Stimulated activated naive CD8-positive, alpha-beta T cell treated with anti-CD3 and anti-CD28 coated beads, Interleukin-15, Interleukin-2, amounts not matched to agents 100 U/mL and 50 U/mL, for 24 hours (primary cell): ENCODE measurements at regions not wholly inside any gene's neighbourhood (a gene's known extent, or its start where the extent isn't known, plus 50 kb on each side); places are given as distances from the start of the nearest gene placed in this dataset.
"Not testable (repeated sequence)": the region's sequence is repeated elsewhere in the genome, so short reads cannot be mapped to it uniquely, and the experiment has no call there.

ENCODE experiments used
- ATAC-seq: fragments of 150-1000 bp; cut with Tn5 transposase; one replicate; pipeline ENCODE4 v1.10.0; 2021
- DNase-seq: peaks from one replicate; pipeline ENCODE4 v3.0.0; 2021

DNA sequence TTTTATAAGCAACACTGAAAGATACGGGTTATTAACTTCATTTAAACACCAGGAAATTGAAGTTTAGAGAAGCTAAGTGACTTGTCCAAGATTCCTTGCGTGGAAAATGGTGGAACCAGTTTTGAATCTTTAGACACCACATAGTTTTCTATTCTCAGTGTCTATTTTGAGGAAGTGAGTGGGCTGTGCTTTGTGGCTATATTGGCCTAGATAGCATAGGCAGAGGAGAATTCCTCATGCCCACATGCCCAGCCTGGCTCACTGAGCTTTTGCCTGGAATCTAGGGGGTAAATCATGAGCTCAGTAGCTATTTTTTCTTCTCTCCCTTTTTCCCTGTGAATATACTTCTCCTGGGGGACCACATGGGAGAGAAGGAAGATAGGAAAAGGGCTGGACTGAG is 431.3 kb downstream of the HS3ST3B1 start:
- DNase-seq, result no peak
- ATAC-seq, result no peak

DNA sequence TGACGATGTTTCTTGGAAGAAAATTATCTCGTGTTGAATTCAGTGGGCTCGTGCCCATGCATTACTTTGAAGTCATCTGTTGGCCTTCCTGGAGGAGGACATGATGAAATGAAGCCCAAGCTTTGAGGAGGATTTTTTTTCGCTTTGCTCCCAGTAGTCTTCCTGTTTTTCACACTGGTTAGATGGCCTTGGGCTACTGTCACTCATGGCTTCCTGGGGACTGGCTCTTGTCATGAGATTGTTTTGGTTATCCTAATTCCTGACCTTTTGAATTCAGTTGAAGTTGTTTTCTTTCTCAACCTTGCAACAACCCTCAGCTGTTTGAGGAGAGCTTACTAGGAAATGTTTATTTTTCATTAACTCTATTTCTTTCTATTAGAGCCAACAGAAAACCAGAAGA is 430.7 kb downstream of the HS3ST3B1 start:
- DNase-seq, result no peak
- no peak for ATAC-seq

DNA sequence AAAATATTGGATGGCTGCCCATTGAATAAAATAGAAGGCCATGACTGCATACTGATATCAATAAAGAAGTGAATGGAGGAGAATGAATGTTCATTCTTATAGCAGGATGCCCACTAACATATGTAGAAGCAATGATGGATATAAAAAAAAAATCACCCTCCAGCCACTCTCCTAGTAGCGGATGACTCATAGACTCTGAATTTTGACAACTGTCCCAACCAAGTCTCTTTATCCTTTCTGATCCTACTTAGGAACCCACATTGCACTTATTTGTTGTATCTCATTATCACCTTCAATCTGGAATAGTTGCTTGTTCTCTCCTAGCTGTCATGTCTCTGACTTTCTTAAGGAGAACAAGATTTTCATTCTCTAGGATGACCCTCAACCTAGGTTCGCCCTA is 429.9 kb downstream of the HS3ST3B1 start:
- ATAC-seq (no peak), DNase-seq (no peak)

DNA sequence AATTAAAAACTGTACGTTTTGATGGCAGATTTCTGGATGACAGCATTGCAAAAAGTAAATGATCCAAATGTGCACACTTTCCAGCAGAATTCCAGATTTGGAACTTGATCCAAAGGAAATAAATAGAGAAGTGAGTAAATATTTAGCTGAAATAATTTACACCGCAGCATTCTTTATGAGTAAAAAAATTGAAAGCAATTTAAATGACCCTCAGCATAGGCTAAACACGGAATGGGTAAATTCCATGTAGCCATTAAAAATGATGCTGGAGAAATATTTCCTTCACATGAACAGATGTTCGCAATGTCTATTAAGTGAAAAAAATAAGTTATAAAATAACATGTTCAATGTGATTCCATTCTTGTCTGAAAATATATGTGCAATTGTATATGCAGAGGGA is 424.8 kb downstream of the HS3ST3B1 start:
- no peak for DNase-seq
- no peak for ATAC-seq

DNA sequence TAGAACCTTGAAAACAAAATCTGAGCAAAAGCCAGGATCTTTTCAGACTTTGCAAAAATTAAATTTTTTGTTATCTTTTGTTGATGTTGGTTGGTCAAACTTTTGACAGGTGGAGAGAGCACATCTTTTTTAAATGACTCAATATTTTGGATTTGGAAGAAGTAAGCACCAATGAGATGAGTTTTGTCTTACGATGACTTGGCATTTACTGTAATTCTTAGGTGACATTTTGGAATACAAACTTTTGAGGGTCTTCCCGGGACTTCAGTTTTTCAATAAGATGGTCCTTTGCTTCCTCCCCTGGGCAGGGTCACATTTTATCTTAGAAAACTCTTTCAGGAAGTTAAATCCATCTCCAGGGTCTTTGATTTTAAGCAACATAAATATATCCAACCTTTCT is 423.9 kb downstream of the HS3ST3B1 start:
- no peak for ATAC-seq

DNA sequence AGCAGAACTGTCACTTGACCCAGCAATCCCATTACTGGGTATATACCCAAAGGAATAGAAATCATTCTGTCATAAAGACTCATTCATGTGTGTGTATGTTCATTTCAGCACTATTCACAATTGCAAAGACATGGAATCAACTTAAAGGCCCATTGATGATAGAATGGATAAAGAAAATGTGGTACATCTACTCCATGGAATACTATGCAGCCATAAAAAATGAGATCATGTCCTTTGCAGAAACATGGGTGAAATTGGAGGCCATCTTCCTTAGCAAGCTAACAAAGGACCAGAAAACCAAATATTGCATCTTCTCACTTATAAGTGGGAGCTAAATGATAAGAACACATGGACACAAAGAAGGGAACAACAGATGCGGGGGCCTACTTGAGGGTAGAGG is 422.5 kb downstream of the HS3ST3B1 start:
- ATAC-seq, DNase-seq: not testable (repeated sequence)

More for the DNA sequence above, 423.9 kb downstream of the HS3ST3B1 start:
- DNase-seq, result no peak

DNA sequence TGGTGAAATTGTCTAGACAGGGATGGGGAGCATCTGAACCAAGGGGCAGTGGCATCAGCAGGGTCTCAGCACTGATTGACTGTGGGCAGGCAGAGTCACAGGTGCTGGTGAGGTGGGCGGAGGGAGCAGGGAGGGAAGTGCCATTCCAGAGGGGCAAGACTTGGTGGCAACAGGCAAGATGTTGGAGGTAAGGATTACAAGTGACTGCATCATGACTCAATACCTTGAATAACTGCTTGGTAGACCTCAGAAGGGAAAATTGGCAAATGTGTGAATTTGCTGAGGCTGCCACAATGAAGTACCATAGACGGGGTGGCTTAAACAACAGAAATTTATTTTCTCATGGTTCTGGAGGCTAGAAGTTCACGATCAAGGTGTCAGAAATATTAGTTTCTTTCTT is 419.1 kb downstream of the HS3ST3B1 start:
- ATAC-seq (no peak), DNase-seq (no peak)

DNA sequence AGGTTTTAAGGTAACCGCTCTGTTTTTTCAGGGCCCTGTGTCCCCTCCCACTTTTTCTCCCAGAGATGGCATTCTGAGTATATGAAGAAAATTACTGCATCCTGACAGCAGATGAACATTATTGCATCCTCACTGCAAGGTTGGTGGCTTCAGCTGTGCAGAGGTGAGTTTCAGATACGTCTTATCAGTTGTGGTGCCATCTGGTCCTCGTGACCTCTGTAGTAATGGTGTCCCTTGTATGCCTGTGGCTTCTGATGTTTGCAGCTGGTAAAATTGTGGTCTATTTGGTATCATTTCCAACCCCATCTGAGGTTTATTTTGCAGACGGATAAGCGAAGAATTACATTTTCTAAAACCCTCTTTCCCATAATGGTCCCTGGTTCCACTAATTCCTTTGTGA is 417.0 kb downstream of the HS3ST3B1 start:
- DNase-seq, result no peak
- ATAC-seq, result no peak

DNA sequence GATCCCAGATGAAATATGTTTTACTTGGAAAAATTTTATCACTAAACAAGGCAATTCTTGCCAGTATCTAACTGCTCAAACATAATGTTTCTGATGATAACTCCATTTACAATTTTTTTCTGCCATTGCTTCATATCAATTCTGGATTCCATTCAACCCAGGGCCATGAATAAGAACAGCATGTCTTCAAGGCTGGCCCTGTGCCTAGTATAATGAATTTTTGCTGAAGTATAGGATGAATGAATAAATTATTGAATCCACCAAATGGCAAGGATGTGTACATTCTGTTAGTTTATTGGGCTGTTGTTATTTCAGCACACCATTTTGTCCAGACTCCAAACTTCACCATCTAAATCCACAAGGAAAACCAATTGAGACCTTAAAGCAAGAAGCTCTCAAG is 414.7 kb downstream of the HS3ST3B1 start:
- ATAC-seq (no peak), DNase-seq (no peak)

DNA sequence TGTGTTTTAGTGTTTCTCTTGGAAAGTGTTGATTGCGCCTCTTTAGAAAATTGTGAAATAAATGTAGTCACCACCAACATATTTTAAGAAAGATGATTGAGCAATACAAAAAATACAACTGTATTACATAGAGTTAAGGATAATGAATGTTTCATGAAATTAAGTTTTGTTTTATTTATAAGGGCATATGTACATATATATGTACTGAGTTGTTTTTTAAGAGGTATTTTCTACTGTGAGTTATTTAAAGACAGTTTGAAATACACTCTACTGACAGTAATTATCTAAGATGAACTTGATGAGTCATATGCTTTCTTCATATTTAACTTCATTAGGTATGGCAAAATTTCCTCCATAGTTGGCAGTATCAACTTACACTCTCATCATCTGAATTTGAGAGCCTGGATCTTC is 411.7 kb downstream of the HS3ST3B1 start:
- DNase-seq (no peak), ATAC-seq (no peak)

DNA sequence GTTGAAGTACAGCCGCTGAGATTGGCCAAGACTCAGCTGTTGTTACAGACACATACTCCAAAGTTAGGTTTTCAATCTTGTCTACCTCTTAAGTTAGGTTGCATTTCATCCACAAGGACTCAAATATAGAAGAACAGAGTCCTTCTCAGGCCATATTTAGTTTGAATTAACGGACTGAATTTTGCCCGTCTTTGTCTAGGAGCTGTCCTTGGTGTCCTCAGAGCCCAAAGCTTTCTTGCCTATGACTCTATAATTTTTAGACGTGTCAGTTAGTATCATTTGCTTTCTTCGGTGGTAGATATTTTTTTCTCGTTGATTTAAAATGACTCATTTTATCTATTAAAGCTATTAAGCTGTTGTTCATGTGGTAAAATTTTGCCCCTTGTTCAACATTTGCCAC is 403.2 kb downstream of the HS3ST3B1 start:
- DNase-seq, result no peak
- no peak for ATAC-seq

DNA sequence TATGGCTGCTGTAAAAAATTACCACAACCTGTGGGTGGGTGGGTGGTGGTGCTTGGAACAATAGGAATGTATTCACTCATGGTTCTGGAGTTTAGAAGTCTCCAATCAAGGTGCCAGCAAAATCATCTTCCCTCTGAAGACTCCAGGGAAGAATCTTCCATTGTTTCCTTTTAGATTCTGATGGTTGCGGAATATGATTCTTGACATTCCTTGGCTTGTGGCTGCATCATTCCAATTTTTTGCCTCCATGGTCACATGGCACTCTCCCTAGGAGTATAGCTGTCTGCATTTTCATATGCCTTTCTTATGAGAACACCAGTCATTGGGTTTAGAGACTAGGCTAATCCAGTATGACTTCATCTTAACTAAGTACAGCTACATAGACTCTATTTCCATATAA is 401.0 kb downstream of the HS3ST3B1 start:
- DNase-seq (no peak), ATAC-seq (no peak)

DNA sequence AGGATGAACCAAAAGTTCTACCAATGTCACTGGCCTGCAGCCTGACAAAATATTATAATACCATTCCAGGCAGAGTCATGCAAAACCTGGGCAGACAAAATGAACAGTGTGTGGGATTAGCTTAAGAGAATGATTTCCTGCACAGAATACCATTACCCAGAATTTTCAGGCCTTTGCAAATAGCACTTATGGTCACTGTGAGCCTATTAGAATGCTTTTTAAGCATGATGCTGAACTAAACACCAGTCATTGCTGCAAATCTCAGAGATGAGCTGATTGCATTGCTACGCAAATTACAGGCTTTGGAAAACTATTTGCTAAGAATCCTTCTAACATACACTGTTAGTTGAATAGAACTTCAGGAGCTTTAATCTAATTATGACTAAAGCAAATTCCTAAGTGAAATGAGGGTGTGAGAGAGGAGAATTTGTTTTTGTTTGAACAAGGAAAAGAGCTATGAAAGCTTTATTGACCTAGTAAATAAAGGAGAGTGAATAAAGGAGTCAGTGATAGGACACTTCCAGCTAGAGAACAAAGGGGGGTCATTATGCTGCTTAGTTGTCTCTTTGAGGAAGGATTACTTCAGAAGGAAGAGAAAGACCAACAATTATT is 398.8 kb downstream of the HS3ST3B1 start:
- DNase-seq (no peak), ATAC-seq (no peak)

DNA sequence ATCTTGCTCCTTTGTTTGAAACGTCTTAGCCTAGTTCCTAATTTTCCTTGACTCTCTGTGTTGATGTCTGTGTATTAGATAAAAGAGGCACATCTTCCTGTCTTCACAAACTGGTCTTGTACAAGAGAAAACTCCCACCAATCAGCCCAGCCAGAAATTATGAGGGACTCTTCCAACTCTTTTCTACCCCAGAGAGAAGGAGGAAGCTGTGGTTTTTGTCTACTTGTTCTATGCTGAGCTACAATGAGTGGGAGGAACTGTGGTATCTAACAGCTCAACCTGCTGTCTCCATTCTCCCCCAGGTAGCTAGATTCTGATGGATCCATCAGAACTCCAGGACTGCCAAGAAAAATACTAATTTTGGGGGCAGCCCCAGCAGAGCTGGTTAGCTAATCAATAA is 392.5 kb downstream of the HS3ST3B1 start:
- ATAC-seq, result no peak
- no peak for DNase-seq

DNA sequence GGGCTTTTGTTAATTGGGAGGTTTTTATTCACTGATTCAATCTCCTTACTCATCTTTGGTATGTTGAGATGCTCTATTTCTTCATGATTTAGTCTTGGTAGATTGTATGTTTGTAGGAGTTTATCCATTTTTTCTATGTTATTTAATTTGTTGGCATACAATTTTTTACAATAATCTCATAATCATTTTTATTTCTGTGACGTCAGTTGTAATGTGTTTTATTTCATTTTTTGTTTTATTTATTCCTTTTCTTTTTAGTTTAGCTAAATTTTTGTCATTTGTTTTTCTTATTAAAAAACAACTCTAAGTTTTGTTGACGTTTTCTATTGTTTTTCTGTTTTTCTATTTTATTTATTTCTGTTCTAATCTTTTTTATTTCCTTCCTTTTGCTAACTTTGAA is 389.8 kb downstream of the HS3ST3B1 start:
- DNase-seq, result no peak
- no peak for ATAC-seq

DNA sequence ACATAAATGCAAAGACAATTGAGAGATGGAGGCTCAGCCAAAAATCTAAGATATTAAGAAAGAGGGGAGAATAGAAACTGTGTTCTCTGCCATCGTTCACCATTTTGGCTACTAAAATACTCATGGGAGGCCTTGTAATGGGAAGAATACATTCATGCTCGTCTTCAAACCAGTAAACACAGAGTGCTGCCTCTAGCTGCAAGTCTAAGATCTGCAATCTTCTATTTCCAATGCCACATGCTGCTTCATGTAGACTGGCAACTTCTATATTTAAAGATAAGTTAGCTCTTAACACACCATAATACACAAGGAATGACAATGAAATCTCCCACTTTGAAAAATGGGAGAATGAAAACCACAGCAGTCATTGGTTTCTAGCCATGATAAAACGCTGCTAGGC is 387.3 kb downstream of the HS3ST3B1 start:
- ATAC-seq, result no peak

DNA sequence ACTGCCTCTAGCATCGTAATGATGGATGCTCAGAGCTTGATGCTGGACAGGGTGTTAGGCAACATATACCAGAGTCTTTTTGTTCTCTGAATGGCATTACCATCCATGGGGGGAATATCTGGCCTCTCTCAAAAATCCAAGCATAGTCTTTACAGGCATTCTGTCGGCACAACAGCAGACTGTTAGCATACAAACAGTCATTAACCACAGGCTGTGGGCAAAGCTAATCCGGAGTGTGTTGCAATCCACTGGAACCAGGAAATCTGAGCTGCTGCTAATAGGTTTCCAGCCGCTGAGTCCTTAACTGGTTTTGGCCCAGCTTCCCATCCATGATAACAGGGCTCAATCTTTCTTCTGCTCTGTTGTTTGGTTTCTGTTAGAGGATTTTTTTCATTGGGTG is 371.9 kb downstream of the HS3ST3B1 start:
- DNase-seq (no peak), ATAC-seq (no peak)

More for the DNA sequence above, 387.3 kb downstream of the HS3ST3B1 start:
- no peak for DNase-seq

DNA sequence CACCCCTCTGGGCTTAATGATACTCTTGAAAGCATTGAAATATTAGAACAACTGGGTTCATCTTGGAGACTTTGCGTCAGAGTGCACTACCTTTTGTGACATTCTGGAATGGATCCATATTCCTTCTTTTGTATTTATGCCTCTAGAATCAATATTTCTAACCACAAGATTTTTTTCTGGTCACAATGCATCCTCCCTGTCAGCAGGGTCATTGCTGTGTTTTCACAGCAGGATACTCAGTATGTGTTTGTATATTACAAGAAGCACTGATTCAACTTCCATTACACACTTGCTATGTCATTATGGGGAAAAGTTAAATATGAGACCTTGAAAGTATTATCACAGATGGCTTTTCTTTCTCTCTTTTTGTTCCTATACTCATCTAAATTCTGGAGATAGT is 370.0 kb downstream of the HS3ST3B1 start:
- DNase-seq (no peak), ATAC-seq (no peak)

DNA sequence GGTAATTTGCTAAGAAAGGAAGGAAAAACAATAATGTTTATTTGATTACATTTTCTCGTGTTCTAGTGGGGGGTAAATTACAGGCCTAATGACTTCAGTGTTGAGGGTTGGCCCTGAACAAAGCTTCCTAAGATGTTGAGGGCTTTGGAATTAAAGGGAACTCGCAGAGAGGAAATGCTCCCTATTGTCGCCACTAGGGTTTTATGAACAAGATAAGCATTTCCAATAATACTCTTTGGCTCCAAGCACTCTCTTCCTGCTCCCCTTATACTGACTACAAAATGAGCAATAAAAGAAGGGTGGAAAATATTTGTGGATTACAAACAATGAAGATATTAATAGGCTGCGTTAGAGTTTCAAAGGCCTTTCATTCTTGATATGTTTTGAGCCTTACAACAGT is 363.6 kb downstream of the HS3ST3B1 start:
- ATAC-seq, result no peak
- no peak for DNase-seq

DNA sequence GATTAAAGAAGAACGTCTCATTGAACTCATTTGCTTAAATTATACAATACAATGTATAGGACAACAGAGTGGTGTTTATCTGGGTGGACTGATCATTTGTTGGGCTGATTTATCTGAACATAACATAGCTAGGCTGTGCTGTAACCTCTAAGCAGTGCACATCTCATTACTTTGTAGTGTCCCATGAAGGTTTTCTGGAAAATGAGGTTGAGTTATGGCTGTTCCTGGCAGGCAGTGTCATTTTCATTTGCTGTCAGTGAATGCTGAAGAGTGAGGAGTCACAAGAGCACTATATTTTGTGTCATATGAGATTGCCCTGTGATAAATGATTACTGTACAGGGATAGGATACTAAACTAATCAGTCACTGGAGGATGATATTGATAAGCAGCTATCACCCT is 340.2 kb downstream of the HS3ST3B1 start:
- ATAC-seq (no peak), DNase-seq (no peak)

DNA sequence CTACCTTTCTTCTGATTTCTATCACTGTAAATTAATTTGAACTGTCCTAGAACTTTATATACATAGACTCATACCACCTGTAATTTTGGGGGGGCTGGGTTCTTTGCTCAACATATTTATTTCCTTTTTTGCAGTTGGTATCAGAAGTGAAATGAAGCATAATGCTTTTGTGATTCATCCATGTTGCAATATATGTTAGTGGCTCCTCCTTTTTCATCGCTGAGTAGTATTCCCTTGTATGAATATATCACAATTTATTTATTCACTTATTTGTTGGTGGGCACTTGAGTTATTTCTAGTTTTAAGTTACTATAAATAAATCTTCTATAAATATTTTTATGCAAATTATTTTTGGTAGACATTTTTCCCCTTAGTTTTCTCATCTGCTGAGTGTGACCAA is 336.4 kb downstream of the HS3ST3B1 start:
- ATAC-seq, result no peak
- no peak for DNase-seq

DNA sequence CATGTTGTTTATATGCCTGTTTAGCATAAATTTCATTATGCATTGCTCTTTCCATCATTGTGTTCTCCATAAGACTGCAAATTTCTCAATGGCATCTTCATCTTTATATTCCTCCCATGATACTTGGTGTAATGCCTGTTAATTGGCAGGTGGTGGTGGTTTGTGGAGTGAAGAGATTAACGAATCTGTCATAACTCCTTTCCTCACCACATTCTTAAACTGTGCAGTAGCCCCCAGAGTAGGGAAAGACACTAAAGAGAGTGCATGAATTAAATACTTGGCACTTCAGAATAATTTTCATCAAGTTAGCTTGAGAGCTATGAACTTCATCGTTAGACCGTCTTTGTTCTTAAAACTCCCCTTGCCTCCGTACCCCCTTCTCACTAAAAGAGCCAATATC is 329.7 kb downstream of the HS3ST3B1 start:
- ATAC-seq (no peak), DNase-seq (no peak)

DNA sequence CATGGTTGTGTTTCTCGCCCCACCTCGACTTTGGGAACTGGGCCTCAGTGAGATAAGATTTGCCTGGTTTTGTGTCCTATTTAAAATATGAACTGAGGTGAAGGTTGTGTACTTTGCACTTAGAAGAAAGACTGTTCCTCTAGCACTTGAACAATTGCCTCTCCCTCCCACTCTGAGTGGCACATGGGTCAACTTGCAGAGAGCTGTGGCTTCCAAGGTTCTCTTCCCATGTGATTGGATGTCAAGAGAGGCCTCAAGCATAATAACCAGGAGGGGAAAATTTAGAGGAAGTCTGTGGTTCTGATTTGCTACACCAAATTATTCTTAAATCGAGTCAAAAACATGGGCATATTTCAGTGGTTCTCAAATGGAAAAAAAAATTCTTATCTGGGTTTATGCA is 329.2 kb downstream of the HS3ST3B1 start:
- no peak for DNase-seq

DNA sequence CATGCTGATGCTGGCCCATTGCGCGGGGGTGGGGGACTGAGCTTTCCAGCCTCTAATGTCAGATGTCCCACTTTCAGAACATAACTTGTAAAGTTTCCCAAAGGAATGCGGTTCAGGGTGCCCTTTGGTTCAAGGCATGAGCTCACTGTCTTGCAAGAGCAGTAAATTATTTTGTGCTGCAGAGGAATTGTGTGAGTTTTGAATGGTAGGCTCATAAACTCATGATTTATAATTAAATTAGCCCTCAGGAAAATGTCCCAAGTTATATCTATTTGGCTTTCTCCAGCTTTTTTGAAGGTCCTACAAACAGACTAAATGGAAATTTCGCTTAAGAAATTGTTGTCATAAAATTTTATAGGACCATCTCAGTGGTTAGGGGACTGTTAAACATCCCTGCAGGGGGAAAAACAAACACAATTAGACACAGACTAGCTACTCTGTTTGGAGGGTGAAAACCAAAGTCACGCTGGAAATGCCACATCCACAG is 321.8 kb downstream of the HS3ST3B1 start:
- DNase-seq (no peak), ATAC-seq (no peak)

More for the DNA sequence above, 329.2 kb downstream of the HS3ST3B1 start:
- ATAC-seq, result no peak
